ENCODE measurements at regions not wholly inside any gene's neighbourhood (a gene's known extent, or its start where the extent isn't known, plus 50 kb on each side); places are given as distances from the start of the nearest gene placed in this dataset.
A peak's percentile ranks its signal among the peaks of the same experiment; 100 is the strongest.
"Not testable (repeated sequence)": the region's sequence is repeated elsewhere in the genome, so short reads cannot be mapped to it uniquely, and the experiment has no call there.

GRCh38 chr20:52424357-52424942 is 232.9 kb upstream of the ZFP64 start:
- DNase-seq = not testable (repeated sequence)

GRCh38 chr20:52423536-52424140 is 232.1 kb upstream of the ZFP64 start:
- DNase-seq = not testable (repeated sequence)

- DNase-seq = no peak
Observed at GRCh38 chr20:52422574-52423336, 231.2 kb upstream of the ZFP64 start.

GRCh38 chr20:52420805-52421204 is 229.2 kb upstream of the ZFP64 start:
- DNase-seq = no peak

DNA sequence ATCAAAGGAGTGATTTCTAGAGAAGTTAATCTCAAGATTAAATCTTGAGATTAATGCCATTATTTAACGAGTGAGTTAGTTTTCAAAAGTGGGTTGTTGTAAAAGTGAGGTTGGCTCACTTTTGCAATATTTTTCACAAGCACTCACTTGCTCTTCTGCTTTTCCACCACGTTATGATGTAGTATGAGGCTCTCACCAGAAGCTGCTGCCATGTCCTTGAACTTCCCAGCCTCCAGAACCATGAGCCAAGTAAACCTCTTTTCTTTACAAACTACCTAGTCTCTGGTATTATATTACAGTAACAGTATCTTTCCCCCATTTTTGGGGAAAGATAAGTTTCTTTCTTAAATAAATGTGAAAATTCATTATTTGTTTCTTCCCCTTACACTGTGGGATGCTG is 227.6 kb upstream of the ZFP64 start:
- DNase-seq = no peak

GRCh38 chr20:52416953-52417352 is 225.4 kb upstream of the ZFP64 start:
- DNase-seq = no peak

DNA sequence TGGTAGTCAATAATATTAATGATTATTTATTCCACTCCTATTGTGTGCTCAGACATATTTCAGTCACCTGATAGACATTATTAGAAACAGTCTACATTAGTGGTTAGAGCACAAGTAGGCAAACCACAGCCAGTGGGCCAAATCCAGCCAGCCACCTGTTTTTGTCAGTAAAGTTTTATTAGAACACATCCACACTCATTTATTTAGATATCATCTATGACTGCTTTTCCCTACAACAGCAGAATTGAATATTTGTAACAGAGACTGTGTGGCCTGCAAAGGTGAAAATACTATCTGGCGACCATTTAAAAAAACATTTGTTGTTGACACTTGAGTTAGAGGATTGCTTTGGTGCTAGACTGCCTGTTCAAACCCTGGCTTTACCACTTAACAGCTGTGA is 220.0 kb upstream of the ZFP64 start:
- no peak for DNase-seq

- DNase-seq = peak; percentile 24
Observed at GRCh38 chr20:52410731-52411234, 219.2 kb upstream of the ZFP64 start.

GRCh38 chr20:52410182-52410647 is 218.6 kb upstream of the ZFP64 start:
- no peak for DNase-seq

DNA sequence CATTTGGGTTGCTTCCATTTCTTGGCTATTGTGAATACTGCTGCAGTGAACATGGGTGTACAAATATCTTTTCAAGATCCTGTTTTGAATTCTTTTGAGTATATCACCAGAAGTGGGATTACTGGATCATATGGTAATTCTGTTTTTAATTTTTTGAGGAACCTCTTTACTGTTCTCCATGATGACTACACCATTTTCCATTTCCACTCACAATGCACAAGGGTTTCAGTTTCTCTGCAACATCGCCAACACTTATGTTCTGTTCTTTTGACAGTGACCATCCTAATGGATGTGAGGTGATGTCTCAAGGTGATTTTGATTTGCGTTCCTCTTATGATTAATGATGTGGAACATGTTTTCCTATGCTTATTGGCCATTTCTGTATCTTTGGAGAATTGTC is 214.4 kb upstream of the ZFP64 start:
- DNase-seq = no peak

- DNase-seq = no peak
Observed at GRCh38 chr20:52405417-52405816, 213.8 kb upstream of the ZFP64 start.

DNA sequence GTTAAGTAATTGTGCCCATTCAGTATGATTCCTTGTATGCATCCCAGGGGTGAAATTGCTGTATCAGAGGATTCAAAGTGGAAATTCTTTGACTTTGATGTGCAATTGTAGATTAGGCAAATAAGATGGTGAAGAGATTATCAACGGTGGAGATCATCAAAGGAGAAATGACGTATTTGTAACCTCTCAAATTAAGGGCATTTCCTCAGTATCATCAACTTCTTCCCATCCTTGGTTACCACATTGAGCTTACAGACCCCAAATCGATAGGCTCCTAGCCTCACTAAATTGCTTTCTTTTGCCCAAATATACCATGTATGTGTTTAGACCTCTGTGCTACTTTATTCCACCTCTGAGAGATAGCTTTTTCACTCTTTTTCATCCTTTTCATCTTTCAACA is 213.1 kb upstream of the ZFP64 start:
- DNase-seq = no peak

DNA sequence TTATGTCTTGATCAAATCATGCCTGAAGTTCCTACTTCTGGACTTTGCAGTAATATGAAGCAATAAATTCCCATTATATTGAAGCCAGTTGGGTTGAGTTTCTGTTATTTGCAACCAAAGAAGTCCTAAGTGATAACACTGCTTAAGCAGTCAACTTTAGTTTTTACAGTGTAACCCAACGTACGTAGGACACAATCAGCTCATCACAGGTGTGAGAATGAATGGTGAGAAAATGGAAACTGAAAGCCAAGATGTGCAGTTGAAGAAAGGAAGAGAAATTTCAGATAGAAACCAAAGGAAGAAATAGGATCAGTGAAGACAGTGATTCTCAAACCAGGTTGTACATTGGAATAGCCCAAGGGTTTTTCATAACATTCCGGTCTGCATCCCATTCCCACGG is 211.4 kb upstream of the ZFP64 start:
- no peak for DNase-seq

- DNase-seq = no peak
Observed at GRCh38 chr20:52402514-52402913, 210.9 kb upstream of the ZFP64 start.

- DNase-seq = no peak
Observed at GRCh38 chr20:52401431-52401830, 209.9 kb upstream of the ZFP64 start.

DNA sequence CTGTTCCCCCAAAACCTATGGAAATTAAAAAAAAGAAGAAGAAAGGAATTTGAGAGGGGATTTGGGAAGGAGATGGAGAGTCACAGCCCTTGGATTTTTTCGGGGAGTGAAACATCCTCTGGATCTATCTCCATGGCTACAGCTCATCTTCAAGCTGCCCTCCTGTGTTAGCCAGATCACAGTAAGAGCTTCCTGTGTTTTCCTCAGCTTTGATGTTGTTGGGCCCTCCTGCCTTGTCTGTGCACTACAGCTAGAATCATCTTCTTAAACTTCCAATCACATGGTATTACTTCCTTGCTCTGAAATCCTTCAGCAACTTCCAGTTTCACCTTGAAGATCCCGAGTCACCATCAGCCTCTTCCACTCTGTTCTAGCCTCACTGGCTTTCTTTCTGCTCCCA is 207.8 kb upstream of the ZFP64 start:
- no peak for DNase-seq

DNA sequence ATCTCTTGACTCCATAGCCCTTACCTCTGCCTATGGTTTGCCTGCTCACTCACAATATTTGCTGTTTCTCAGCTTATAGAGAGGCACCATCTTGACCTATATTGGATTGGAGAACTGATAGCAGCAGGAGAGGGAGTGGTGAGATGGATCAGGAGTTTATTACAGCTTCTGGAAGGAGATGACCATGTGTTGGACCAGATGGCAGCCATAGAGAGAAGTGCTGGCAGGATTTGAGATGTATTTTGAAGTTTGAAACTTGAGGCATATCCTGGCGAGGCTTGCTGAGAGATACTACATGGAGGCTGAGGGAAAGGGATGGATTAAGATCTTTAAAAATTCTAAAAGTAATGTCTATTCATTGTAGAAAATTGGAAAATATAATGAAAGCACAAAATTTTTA is 198.0 kb upstream of the ZFP64 start:
- no peak for DNase-seq

GRCh38 chr20:52383995-52384621 is 192.5 kb upstream of the ZFP64 start:
- DNase-seq = no peak

DNA sequence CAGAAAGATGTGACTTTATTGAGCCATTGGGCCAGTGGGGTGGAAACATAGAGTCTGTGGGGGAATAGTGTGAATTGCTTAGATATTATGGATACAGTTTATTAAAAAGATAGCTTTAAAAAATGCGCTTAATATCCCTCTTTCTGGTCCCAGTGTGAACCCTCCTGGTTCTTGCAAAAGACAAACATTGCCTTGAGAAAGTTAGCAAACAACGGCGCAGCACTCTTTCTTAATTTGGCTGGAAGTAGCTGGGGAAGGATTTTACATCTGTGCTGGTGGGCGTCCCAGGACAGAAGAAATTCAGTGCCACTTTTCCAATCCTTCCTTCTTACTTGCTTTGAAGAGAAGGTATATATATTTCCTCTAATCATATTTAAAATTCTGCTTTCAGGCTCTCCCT is 191.4 kb upstream of the ZFP64 start:
- no peak for DNase-seq

DNA sequence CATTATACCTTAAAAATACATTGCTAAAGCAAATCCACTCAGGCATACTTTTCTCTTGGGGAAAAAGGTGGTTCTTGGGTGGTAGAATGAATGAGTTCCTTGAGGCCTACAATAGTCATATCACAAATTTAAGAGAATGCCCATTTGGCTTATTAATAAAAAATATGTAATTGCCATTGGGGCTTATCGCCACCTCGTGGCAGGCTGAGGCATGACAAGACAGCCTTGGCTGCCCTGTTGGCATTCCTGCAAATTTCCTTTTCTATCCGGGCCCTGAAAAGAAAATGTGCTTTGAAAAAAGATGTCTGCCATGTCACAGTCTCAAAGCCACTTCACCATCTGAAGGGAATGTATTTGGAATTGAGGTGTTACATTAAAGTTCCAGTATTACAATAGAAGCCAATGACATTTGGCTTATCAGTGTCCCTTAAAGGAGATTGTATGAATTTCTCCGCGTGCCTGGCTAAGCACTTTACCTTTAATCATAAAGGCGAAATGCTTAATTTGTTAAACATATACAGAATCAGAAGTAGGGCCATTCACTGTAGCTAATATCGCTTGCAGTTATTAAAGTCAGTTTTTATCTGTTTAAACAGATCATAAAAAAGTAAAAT is 188.3 kb upstream of the ZFP64 start:
- peak; percentile 41 for DNase-seq

DNA sequence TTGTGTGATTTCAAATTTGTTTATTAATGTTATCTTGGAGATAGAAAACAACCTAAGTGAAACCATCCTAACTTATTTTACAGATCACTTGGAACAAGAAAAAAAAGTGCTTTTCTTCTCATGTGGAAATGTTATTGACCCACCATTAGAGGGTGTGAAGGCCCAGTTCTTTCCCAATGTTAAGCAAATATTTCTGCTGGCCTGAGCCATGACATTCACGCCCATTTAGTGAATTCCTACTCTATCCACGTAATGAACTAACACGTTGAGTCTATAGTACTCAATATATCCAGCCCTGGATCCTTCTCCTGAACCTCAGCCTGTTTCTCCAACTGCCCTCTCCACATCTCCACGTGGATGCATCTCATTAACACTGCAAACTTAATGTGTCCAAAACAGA is 180.6 kb upstream of the ZFP64 start:
- no peak for DNase-seq

DNA sequence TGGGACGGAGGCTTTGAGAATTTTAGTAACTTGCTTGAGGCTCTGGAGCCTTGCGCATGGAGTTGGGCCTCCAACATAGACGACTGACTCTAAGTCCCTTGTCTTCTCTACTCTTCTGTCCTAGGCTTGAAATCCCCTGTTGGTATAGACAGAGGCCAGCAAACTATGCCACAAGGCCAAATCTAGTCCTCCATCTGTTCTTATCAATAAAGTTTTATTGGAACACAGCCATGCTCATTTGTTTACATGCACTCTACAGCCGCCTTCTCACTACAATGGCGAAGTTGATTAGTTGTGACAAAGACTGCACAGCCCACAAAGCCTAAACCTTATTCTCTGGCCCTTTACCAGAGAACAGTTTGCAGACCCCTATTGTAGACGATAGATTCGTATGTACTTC is 174.1 kb upstream of the ZFP64 start:
- no peak for DNase-seq

DNA sequence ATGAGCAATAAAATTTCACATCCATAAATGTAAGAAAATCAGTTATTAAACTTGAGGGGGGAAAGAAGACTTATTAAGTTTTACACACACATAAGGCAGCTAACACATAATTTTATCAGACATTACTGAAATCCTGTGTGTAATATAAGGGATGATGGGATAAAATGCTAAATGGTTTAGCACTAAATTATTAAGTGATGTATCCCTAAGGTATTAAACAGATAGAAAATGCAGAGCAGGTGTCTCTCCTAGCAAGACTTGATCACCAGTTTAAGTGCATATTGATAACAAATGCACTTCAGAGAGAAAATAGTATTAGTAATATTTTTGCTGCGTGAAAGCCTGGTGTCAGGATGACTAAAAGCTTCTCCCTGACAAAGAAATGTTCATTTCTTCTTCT is 172.8 kb upstream of the ZFP64 start:
- DNase-seq = no peak

Measured in retina (tissue), 1 donor.